ENCODE measurements at regions not wholly inside any gene's neighbourhood (a gene's known extent, or its start where the extent isn't known, plus 50 kb on each side); places are given as distances from the start of the nearest gene placed in this dataset.

- DNase-seq (ENCODE audit: low spot score) = no peak
- ATAC-seq (ENCODE audit: low FRiP score) = no peak
Measured at GRCh38 chr2:36088716-36089328, 266.8 kb upstream of the CRIM1 start.

GRCh38 chr2:36087344-36087743 is 268.2 kb upstream of the CRIM1 start:
- TF ChIP-seq CTCF (IDR thresholded peaks at IDR 0.05) = no peak
- no peak for ATAC-seq (ENCODE audit: low FRiP score)
- no peak for DNase-seq (ENCODE audit: low spot score)

More at GRCh38 chr2:36088716-36089328, 266.8 kb upstream of the CRIM1 start:
- no peak for TF ChIP-seq CTCF (IDR thresholded peaks at IDR 0.05)

GRCh38 chr2:36079793-36080192 is 275.8 kb upstream of the CRIM1 start:
- DNase-seq (ENCODE audit: low spot score) = no peak
- no peak for ATAC-seq (ENCODE audit: low FRiP score)
- no peak for TF ChIP-seq CTCF (IDR thresholded peaks at IDR 0.05)

- ATAC-seq (ENCODE audit: low FRiP score) = no peak
- no peak for TF ChIP-seq CTCF (IDR thresholded peaks at IDR 0.05)
- DNase-seq (ENCODE audit: low spot score) = no peak
Measured at GRCh38 chr2:36074008-36074407, 281.6 kb upstream of the CRIM1 start.

- TF ChIP-seq CTCF (IDR thresholded peaks at IDR 0.05) = no peak
- ATAC-seq (ENCODE audit: low FRiP score) = no peak
- no peak for DNase-seq (ENCODE audit: low spot score)
Measured at GRCh38 chr2:36071698-36072097, 283.9 kb upstream of the CRIM1 start.

GRCh38 chr2:36069074-36069473 is 286.5 kb upstream of the CRIM1 start:
- no peak for TF ChIP-seq CTCF (IDR thresholded peaks at IDR 0.05)
- no peak for DNase-seq (ENCODE audit: low spot score)
- no peak for ATAC-seq (ENCODE audit: low FRiP score)

- no peak for ATAC-seq (ENCODE audit: low FRiP score)
- DNase-seq (ENCODE audit: low spot score) = no peak
- TF ChIP-seq CTCF (IDR thresholded peaks at IDR 0.05) = no peak
Measured at GRCh38 chr2:36068086-36068485, 287.5 kb upstream of the CRIM1 start.

Data from omental fat pad (tissue), 3 donors.